Lower leg skin (tissue), 4 donors: ENCODE measurements at regions not wholly inside any gene's neighbourhood (a gene's known extent, or its start where the extent isn't known, plus 50 kb on each side); places are given as distances from the start of the nearest gene placed in this dataset.

Experiments used
- DNase-seq, 2 donors: peaks; one replicate each; pipeline ENCODE4 v3.0.0-alpha.2; 2019; ENCODE audit warnings: low spot score in 2 of 2
- H3K4me3 ChIP-seq: fragments of 200-600 bp; sonication (generic); 2 replicates; pipeline ENCODE4 v1.5.1; 2017; ENCODE audit warnings: mild to moderate bottlenecking, low read depth; ENCODE audit not compliant: poor library complexity, severe bottlenecking
- POLR2A ChIP-seq, 2 donors: fragments of 450-650 bp; IDR thresholded peaks; one replicate each; pipeline ENCODE4 v1.6.1; 2016 to 2017; ENCODE audit warnings: antibody characterized with exemption in 2 of 2, mild to moderate bottlenecking in 1 of 2, moderate library complexity in 1 of 2
- WGBS, 2 donors: methylation state at CpG; one replicate each; pipeline ENCODE4 v1.1.5; 2018; 5-methylcytosine and 5-hydroxymethylcytosine counted together
- intact Hi-C: fragments of 100-400 bp; cut with DNase I; formaldehyde crosslinking; loops from one replicate; pipeline ENCODE4 v1.15.0; 2023; ENCODE audit warnings: low total_unique reads
- TF ChIP-seq, protein P1 (sequence below), 3 donors: fragments of 450-650 bp; IDR thresholded peaks; one replicate each; pipeline ENCODE4 v1.5.1; 2016; ENCODE audit warnings: antibody characterized with exemption in 3 of 3, mild to moderate bottlenecking in 3 of 3, moderate library complexity in 2 of 3

- no peak for TF ChIP-seq POLR2A (IDR thresholded peaks at IDR 0.05)
- TF ChIP-seq, protein P1, sequence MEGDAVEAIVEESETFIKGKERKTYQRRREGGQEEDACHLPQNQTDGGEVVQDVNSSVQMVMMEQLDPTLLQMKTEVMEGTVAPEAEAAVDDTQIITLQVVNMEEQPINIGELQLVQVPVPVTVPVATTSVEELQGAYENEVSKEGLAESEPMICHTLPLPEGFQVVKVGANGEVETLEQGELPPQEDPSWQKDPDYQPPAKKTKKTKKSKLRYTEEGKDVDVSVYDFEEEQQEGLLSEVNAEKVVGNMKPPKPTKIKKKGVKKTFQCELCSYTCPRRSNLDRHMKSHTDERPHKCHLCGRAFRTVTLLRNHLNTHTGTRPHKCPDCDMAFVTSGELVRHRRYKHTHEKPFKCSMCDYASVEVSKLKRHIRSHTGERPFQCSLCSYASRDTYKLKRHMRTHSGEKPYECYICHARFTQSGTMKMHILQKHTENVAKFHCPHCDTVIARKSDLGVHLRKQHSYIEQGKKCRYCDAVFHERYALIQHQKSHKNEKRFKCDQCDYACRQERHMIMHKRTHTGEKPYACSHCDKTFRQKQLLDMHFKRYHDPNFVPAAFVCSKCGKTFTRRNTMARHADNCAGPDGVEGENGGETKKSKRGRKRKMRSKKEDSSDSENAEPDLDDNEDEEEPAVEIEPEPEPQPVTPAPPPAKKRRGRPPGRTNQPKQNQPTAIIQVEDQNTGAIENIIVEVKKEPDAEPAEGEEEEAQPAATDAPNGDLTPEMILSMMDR (IDR thresholded peaks at IDR 0.05) = no peak
- no peak for DNase-seq
- no peak overlapping the region for H3K4me3 ChIP-seq
- intact Hi-C loops = no loop called here
- 94 to 96% methylated on average over 5 of the region's 5 CpGs for WGBS, 2 donors
Observed at GRCh38 chr1:8095584-8095983, 69.5 kb upstream of the ERRFI1 start.

GRCh38 chr1:8094481-8095241 is 68.6 kb upstream of the ERRFI1 start:
- no peak for DNase-seq
- intact Hi-C loops = no loop called here
- H3K4me3 ChIP-seq = no peak overlapping the region
- 55% methylated on average over 18 of the region's 18 CpGs for WGBS, 2 donors
- no peak for TF ChIP-seq POLR2A (IDR thresholded peaks at IDR 0.05)
- TF ChIP-seq, protein P1 (IDR thresholded peaks at IDR 0.05) = no peak

DNA sequence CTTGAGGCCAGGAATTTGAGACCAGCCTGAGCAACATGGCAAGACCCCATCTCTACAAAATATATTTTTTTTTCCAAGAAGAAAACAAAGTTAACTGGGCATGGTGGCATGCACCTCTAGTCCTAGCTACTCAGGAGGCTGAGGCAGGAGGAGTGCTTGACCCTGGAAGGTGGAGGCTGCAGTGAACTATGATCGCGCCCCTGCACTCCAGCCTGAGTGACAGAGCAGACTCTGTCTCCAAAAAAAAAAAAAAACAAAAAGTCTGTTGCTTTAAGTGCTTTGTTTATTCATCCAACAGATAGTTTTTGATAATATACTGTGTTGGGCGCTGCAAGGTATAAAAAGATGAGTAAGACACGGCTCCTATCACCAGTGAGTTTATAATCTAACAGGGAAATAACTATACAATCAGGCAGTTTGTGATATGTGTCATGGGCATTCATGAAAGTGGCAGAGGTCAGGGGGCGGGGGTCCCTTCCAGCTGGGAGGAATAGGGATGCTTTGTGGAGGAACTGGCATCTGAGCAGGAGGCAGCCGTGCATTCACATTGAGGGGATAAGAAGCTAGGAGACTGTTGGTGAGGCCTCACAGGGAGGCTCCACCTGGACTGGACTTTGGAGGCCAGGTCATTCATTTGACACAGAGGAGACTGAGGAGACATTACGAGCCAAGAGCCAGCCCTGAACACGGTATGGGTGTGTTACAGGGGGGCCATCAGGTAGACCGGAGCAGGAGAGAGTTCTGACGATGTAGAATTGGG is 67.3 kb upstream of the ERRFI1 start:
- DNase-seq = no peak
- 92 to 95% methylated on average over 10 of the region's 10 CpGs for WGBS, 2 donors
- no peak for TF ChIP-seq POLR2A (IDR thresholded peaks at IDR 0.05)
- TF ChIP-seq, protein P1 (IDR thresholded peaks at IDR 0.05) = no peak
- no peak overlapping the region for H3K4me3 ChIP-seq
- intact Hi-C loops = no loop called here

- H3K4me3 ChIP-seq = no peak overlapping the region
- 88 to 95% methylated on average over 9 of the region's 9 CpGs for WGBS, 2 donors
- TF ChIP-seq, protein P1 (IDR thresholded peaks at IDR 0.05) = no peak
- no peak for TF ChIP-seq POLR2A (IDR thresholded peaks at IDR 0.05)
- no peak for DNase-seq
- intact Hi-C loops = no loop called here
Observed at GRCh38 chr1:8092657-8093056, 66.5 kb upstream of the ERRFI1 start.

DNA sequence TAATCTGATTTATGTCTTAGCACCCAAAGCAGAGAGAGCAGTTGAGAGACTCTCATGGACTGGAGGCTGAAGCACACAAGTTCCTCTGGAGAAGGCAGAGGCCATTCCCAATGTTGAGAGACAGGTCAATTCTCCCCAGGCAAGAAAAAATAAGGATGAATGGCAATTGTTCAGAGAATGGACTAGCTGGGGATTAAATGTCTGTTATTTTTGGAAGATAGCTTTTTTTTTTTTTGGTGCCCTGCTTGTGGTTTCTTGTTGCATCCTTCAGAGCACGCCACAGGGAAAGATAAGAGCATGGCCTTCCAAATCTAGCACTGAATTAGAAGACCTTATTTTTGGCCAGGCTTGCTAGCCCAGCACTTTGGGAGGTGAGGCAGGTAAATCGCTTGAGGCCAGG is 65.6 kb upstream of the ERRFI1 start:
- no peak overlapping the region for H3K4me3 ChIP-seq
- TF ChIP-seq, protein P1 (IDR thresholded peaks at IDR 0.05) = no peak
- no peak for TF ChIP-seq POLR2A (IDR thresholded peaks at IDR 0.05)
- DNase-seq = no peak
- intact Hi-C loops = no loop called here
- WGBS, 2 donors = 88 to 91% methylated on average over 2 of the region's 2 CpGs
